ENCODE measurements at regions not wholly inside any gene's neighbourhood (a gene's known extent, or its start where the extent isn't known, plus 50 kb on each side); places are given as distances from the start of the nearest gene placed in this dataset.

DNA sequence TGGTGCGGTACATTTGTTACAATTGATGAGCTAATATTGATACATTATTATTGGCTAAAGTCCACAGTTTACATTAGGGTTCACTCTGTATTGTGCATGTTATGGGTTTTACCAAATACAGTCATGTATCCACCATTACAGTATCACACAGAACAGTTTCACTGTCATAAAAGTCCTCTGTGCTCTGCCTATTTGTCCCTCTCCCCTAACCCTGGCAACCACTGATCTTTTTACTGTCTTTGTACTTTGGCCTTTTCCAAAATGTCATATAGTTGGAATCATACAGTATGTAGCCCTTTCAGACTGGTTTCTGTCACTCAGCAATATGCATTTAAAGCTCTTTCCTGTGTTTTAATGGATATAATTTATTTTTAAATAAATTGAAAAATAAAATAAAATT, 83.1 kb upstream of the SLC4A7 start:
- TF ChIP-seq, protein P1, sequence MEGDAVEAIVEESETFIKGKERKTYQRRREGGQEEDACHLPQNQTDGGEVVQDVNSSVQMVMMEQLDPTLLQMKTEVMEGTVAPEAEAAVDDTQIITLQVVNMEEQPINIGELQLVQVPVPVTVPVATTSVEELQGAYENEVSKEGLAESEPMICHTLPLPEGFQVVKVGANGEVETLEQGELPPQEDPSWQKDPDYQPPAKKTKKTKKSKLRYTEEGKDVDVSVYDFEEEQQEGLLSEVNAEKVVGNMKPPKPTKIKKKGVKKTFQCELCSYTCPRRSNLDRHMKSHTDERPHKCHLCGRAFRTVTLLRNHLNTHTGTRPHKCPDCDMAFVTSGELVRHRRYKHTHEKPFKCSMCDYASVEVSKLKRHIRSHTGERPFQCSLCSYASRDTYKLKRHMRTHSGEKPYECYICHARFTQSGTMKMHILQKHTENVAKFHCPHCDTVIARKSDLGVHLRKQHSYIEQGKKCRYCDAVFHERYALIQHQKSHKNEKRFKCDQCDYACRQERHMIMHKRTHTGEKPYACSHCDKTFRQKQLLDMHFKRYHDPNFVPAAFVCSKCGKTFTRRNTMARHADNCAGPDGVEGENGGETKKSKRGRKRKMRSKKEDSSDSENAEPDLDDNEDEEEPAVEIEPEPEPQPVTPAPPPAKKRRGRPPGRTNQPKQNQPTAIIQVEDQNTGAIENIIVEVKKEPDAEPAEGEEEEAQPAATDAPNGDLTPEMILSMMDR (IDR thresholded peaks at IDR 0.05) = no peak
- TF ChIP-seq POLR2A (IDR thresholded peaks at IDR 0.05) = no peak

Measured in Peyer's patch (tissue), 4 donors.